Fibroblast of pulmonary artery (primary cell): ENCODE measurements at regions not wholly inside any gene's neighbourhood (a gene's known extent, or its start where the extent isn't known, plus 50 kb on each side); places are given as distances from the start of the nearest gene placed in this dataset.

ENCODE experiments used
- DNase-seq: peaks from one replicate; pipeline ENCODE4 v3.0.0-alpha.2; 2010; ENCODE audit warnings: low read depth
- H3K4me3 ChIP-seq: replicated peaks from 2 replicates; pipeline ENCODE4 v1.5.1; 2011; ENCODE audit warnings: low read depth, mild to moderate bottlenecking, control low read depth, low read length, moderate library complexity
- CTCF ChIP-seq: IDR thresholded peaks from 2 replicates; pipeline ENCODE4 v1.5.1; 2011; ENCODE audit warnings: mild to moderate bottlenecking, control low read depth, low read length, inconsistent platforms; ENCODE audit errors: missing control alignments

- no peak overlapping the region for H3K4me3 ChIP-seq
- no peak for TF ChIP-seq CTCF
- no peak for DNase-seq
Measured at GRCh38 chr1:232566093-232566492, 63.8 kb downstream of the SIPA1L2 start.

DNA sequence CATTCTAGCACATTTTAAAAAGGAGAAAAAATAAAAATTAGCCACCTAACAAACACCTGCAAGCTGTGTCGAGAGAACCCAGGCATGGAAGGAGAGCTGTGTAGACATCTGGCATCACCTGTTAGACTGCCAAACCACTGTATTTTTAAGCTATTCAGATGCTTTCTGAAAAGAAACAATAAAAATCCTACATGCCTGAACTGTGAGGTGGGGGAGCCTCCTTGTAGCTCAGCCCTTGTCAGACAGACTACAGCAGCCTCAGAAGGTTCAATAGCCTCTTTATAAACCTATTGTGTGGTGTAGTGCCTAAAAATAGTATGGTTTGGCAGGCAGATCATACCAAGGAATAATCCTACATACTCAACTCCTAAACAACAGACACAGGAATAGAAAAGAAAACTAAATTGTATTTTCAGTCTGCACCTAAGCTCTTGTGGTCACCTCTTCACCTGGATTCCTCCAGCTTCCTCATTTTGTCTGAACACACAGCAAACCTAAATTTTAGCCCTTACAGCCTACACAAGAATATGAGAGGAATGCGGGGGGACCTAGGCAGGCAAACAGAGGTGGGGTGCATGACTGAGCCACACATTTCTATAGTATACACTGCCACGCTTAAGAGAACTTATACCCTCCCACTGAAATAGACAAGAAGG is 67.0 kb downstream of the SIPA1L2 start:
- no peak for TF ChIP-seq CTCF
- no peak for DNase-seq
- no peak overlapping the region for H3K4me3 ChIP-seq

DNA sequence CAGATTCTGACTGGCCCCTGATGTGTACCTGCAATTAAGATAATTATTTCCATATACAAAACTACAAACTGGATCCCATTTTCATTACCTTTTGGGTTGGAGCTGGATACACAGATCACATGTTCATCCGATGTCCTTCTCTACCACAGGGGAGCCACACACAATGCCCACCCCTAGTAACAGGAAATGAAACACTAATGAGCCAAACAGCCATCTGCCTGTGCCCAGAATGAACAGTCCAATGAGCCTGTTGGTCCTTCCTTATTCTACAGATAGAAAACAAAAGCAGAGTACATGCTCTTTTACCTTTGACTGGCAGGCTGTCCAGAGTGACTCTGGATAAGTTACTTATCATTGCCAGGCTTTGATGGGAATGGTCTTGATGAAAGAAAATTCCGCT is 68.6 kb downstream of the SIPA1L2 start:
- H3K4me3 ChIP-seq, result no peak overlapping the region
- no peak for DNase-seq
- TF ChIP-seq CTCF, result no peak

DNA sequence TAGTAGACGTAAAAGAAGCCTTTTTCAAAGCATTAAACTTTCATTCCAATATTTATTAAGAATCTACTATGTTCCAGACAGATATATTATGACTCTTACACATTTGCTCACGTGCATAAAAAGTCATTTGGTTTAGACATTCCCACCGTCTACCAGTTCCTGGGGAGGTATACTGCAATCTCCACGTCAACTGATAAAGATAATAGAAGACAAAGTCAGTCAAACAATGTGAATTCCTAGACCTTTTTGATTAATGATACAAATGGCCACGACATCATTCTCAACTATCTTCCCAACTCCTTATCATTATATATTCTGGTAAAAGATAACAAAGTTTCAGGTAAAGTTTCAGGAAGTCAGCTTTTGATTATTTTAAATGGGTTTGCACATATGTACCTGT is 69.0 kb downstream of the SIPA1L2 start:
- DNase-seq, result no peak
- TF ChIP-seq CTCF, result no peak
- H3K4me3 ChIP-seq, result no peak overlapping the region

DNA sequence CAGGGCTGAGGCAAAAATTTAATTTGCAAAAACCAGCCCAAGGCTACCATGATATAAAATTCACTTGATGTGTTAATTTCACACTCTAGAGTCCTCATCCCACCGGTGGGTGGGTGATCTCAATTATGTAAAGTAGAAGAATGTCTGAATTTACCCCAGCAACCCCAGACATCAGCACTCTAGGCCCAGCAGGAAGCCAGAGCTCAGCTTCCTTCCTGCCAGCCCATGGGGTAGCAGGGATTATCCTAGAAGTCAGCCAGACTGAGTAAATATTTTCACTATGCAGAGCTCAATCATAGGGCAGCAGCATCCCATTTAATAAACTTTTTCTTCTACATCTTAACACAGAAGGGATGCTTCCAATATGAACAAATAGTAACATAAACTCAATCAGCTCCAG is 71.0 kb downstream of the SIPA1L2 start:
- no peak for TF ChIP-seq CTCF
- H3K4me3 ChIP-seq, result no peak overlapping the region
- DNase-seq, result no peak

DNA sequence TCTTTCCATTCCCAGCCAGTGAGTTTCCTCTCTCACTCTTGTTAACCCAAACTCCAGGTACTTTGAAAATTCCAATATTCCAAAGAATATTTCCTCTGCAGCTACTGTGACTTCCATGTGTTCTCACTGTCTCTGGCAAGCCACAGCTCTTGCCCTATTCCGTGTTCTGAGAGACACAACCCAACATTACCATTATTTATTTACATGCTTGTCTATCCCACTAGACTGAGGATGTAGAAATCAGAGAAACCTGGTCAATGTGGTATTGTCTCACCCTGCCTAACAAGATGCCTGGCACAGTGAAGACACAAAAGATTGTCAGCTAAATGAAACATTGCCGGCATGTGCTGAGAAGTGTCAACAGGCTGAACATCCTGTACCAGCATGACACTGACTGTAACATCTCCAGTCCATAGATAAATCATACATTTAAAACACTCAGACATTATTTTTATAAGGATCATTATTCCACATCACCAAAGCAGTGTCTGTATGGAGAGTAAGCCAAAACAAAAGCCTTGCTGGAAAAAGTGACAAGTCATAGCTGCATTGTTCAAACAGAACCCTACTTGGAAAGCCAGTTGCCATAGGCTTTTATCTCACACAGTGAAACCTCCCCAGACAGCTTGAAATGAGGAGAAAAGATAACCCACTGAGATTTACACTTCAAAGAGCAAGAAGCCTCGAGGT is 72.3 kb downstream of the SIPA1L2 start:
- no peak for TF ChIP-seq CTCF
- no peak overlapping the region for H3K4me3 ChIP-seq
- DNase-seq, result no peak

DNA sequence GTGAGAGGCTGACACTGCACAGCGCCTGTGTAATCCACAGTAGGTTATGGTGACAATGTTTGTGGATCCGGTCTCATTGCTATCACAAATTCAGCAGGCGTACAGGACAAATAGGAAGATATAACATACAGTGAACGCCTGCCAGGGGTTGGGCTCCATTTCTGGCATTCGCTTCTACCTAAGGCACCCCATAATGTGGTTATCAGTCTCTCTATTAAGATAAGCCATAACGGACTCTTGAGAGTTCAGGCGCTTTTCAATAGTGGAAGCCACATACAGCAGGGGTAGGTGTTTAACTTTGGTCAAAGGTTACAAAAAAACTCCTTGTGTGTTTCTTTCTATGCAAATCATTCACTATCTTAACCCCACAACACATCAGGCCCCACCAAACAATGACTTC is 72.8 kb downstream of the SIPA1L2 start:
- TF ChIP-seq CTCF, result no peak
- DNase-seq, result no peak
- H3K4me3 ChIP-seq, result no peak overlapping the region
